Panc1 (cell line): ENCODE measurements at regions not wholly inside any gene's neighbourhood (a gene's known extent, or its start where the extent isn't known, plus 50 kb on each side); places are given as distances from the start of the nearest gene placed in this dataset.

Experiments
- ATAC-seq: fragments of 200-7000 bp; cut with Tn5 transposase; 2 replicates; pipeline ENCODE4 v1.9.1; 2020; ENCODE audit warnings: mild to moderate bottlenecking, moderate library complexity
- BruUV-seq: library from RNA; stranded (reverse); fragments of 400-500 nt; replicated peaks from 2 replicates; lab custom pipeline; 2021; lab: Mats Ljungman, UMichigan
- CTCF ChIA-PET: fragments of 300-600 bp; sonication (Branson Sonifier 250); formaldehyde crosslinking; loops from one replicate; lab custom pipeline; 2022; ENCODE audit warnings: antibody characterized with exemption; lab: Charles Lee
- POLR2A ChIA-PET: fragments of 300-600 bp; sonication (Branson Sonifier 250); formaldehyde crosslinking; loops from one replicate; lab custom pipeline; 2022; ENCODE audit warnings: antibody characterized with exemption; lab: Charles Lee
- DNase-seq: peaks from one replicate; pipeline ENCODE4 v3.0.0-alpha.2; 2010; ENCODE audit warnings: low read depth, low spot score
- H3K27ac ChIP-seq: 2 replicates; pipeline ENCODE4 v1.5.1; 2011; ENCODE audit warnings: mild to moderate bottlenecking, low read length, inconsistent platforms
- H3K27me3 ChIP-seq: fragments of 200-500 bp; sonication (Bioruptor generic); 2 replicates; pipeline ENCODE4 v1.6.0; 2014; ENCODE audit warnings: low read length, inconsistent platforms; ENCODE audit not compliant: control insufficient read depth, insufficient read depth
- H3K36me3 ChIP-seq: fragments of 200-500 bp; sonication (Bioruptor generic); 2 replicates; pipeline ENCODE4 v1.5.1; 2014; ENCODE audit warnings: inconsistent platforms, mild to moderate bottlenecking, low read length, moderate library complexity; ENCODE audit not compliant: control insufficient read depth, insufficient read depth
- H3K4me1 ChIP-seq: 2 replicates; pipeline ENCODE4 v1.5.1; 2011; ENCODE audit warnings: inconsistent platforms, mild to moderate bottlenecking, low read length, moderate library complexity; ENCODE audit not compliant: control insufficient read depth, insufficient read depth
- H3K4me3 ChIP-seq, 2 experiments: 2 replicates each; pipeline ENCODE4 v1.5.1; 2011 to 2012; ENCODE audit warnings: low read depth in 2 of 2, low read length in 2 of 2, mild to moderate bottlenecking in 2 of 2, inconsistent platforms in 1 of 2, moderate library complexity in 1 of 2
- H3K9me3 ChIP-seq: fragments of 200-500 bp; sonication (Bioruptor generic); 2 replicates; pipeline ENCODE4 v1.5.1; 2014; ENCODE audit warnings: low read depth, mild to moderate bottlenecking, inconsistent platforms, low read length, moderate library complexity; ENCODE audit not compliant: control insufficient read depth, insufficient read depth
- POLR2AphosphoS5 ChIP-seq: IDR thresholded peaks from 2 replicates; pipeline ENCODE4 v1.6.1; 2012; ENCODE audit warnings: mild to moderate bottlenecking, low read depth, low read length, moderate library complexity
- REST ChIP-seq, 2 experiments: IDR thresholded peaks; 2 replicates each; pipeline ENCODE4 v1.6.1; 2011 to 2012; ENCODE audit warnings: low read depth in 2 of 2, control low read depth in 1 of 2, low read length in 1 of 2, mild to moderate bottlenecking in 1 of 2, moderate library complexity in 1 of 2; ENCODE audit not compliant: insufficient read depth in 1 of 2
- SIN3A ChIP-seq: IDR thresholded peaks from 2 replicates; pipeline ENCODE4 v1.6.1; 2012; ENCODE audit warnings: low read depth, mild to moderate bottlenecking, low read length, moderate library complexity, borderline replicate concordance; ENCODE audit not compliant: insufficient read depth
- TCF7L2 ChIP-seq: IDR thresholded peaks from 2 replicates; pipeline ENCODE4 v1.6.1; 2011; ENCODE audit warnings: mild to moderate bottlenecking, low read depth, low read length, inconsistent platforms
- in situ Hi-C: cut with HindIII; loops from 2 replicates; pipeline ENCODE4 v1.10.0; 2016; ENCODE audit warnings: low sequenced_read_pairs, low pct_unique_long_range_greater_than_20kb
- intact Hi-C: fragments of 100-400 bp; cut with micrococcal nuclease; formaldehyde crosslinking; loops from one replicate; pipeline ENCODE4 v1.10.0; 2022; ENCODE audit not compliant: unreplicated experiment
- TF ChIP-seq, protein P1 (sequence below): fragments of 450-650 bp; IDR thresholded peaks from 2 replicates; pipeline ENCODE4 v1.5.1; 2017; ENCODE audit warnings: mild to moderate bottlenecking

GRCh38 chr7:67854221-67855178, 857.9 kb downstream of the TYW1 start:
- Histone ChIP-seq H3K4me3 (no peak overlapping the region), H3K27me3 (peaks cover 3% of the 10 kb centered on the region; the same call in 1 of the 2 replicates), H3K4me1 (no peaks in the 10 kb centered on the region), H3K9me3 (no peaks in the 10 kb centered on the region), H3K27ac (no peak overlapping the region), H3K36me3 (no peaks in the 10 kb centered on the region)
- DNase-seq (no peak), ATAC-seq (no peak)
- ChIA-PET POLR2A (no interaction called here), CTCF (no interaction called here)
- in situ Hi-C loops (no loop called here), intact Hi-C loops (no loop called here)
- no TSS peak for BruUV-seq
- TF ChIP-seq SIN3A, result no peak
- TF ChIP-seq POLR2AphosphoS5, result no peak
- TF ChIP-seq, protein P1, sequence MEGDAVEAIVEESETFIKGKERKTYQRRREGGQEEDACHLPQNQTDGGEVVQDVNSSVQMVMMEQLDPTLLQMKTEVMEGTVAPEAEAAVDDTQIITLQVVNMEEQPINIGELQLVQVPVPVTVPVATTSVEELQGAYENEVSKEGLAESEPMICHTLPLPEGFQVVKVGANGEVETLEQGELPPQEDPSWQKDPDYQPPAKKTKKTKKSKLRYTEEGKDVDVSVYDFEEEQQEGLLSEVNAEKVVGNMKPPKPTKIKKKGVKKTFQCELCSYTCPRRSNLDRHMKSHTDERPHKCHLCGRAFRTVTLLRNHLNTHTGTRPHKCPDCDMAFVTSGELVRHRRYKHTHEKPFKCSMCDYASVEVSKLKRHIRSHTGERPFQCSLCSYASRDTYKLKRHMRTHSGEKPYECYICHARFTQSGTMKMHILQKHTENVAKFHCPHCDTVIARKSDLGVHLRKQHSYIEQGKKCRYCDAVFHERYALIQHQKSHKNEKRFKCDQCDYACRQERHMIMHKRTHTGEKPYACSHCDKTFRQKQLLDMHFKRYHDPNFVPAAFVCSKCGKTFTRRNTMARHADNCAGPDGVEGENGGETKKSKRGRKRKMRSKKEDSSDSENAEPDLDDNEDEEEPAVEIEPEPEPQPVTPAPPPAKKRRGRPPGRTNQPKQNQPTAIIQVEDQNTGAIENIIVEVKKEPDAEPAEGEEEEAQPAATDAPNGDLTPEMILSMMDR, result no peak
- TF ChIP-seq TCF7L2, result no peak
- TF ChIP-seq REST (IDR thresholded peaks at IDR 0.05; ENCODE audit: insufficient read depth in 1 of 2, low read depth in 2 of 2, low read length in 1 of 2), result no peak

- no TSS peak for BruUV-seq
- intact Hi-C loops, result no loop called here
- CTCF ChIA-PET, result no interaction called here
These were observed 858.7 kb downstream of the TYW1 start for GRCh38 chr7:67855322-67855721.

More at GRCh38 chr7:67855322-67855721, 858.7 kb downstream of the TYW1 start:
- POLR2A ChIA-PET, result no interaction called here
- Histone ChIP-seq H3K9me3 (no peaks in the 10 kb centered on the region), H3K4me1 (no peaks in the 10 kb centered on the region), H3K27me3 (peaks cover 3% of the 10 kb centered on the region; the same call in 1 of the 2 replicates), H3K27ac (no peak overlapping the region), H3K36me3 (no peaks in the 10 kb centered on the region), H3K4me3 (no peak overlapping the region)
- in situ Hi-C loops, result no loop called here
- TF ChIP-seq REST (IDR thresholded peaks at IDR 0.05; ENCODE audit: insufficient read depth in 1 of 2, low read depth in 2 of 2, low read length in 1 of 2), result no peak
- TF ChIP-seq SIN3A, result no peak
- TF ChIP-seq, protein P1, result no peak
- TF ChIP-seq TCF7L2, result no peak
- no peak for TF ChIP-seq POLR2AphosphoS5
- DNase-seq (no peak), ATAC-seq (no peak)
